H1 (cell line): ENCODE measurements at regions not wholly inside any gene's neighbourhood (a gene's known extent, or its start where the extent isn't known, plus 50 kb on each side); places are given as distances from the start of the nearest gene placed in this dataset.

Experiments
- ATF2 ChIP-seq: IDR thresholded peaks from 2 replicates; pipeline ENCODE4 v1.6.1; 2012; ENCODE audit warnings: low read length, inconsistent platforms
- KDM1A ChIP-seq: fragments of 200-600, 300-600 bp; sonication (generic); IDR thresholded peaks from 2 replicates; pipeline ENCODE4 v1.7.1; 2016; ENCODE audit warnings: mild to moderate bottlenecking, low read length, borderline replicate concordance
- SAP30 ChIP-seq: fragments of 300-600 bp; sonication (generic); IDR thresholded peaks from 2 replicates; pipeline ENCODE4 v1.7.1; 2012; ENCODE audit warnings: low read length, moderate library complexity, mild to moderate bottlenecking, inconsistent platforms; ENCODE audit not compliant: insufficient read depth, insufficient replicate concordance
- SRF ChIP-seq: IDR thresholded peaks from 2 replicates; pipeline ENCODE4 v1.6.1; 2011; ENCODE audit warnings: mild to moderate bottlenecking, low read depth, low read length, moderate library complexity
- TAF7 ChIP-seq: optimal IDR thresholded peaks from 2 replicates; pipeline ENCODE3; 2011; ENCODE audit warnings: low read depth, mild to moderate bottlenecking, inconsistent platforms, low read length, moderate library complexity, borderline replicate concordance
- YY1 ChIP-seq: IDR thresholded peaks from 2 replicates; pipeline ENCODE4 v1.6.1; 2011; ENCODE audit warnings: low read depth, mild to moderate bottlenecking, low read length

DNA sequence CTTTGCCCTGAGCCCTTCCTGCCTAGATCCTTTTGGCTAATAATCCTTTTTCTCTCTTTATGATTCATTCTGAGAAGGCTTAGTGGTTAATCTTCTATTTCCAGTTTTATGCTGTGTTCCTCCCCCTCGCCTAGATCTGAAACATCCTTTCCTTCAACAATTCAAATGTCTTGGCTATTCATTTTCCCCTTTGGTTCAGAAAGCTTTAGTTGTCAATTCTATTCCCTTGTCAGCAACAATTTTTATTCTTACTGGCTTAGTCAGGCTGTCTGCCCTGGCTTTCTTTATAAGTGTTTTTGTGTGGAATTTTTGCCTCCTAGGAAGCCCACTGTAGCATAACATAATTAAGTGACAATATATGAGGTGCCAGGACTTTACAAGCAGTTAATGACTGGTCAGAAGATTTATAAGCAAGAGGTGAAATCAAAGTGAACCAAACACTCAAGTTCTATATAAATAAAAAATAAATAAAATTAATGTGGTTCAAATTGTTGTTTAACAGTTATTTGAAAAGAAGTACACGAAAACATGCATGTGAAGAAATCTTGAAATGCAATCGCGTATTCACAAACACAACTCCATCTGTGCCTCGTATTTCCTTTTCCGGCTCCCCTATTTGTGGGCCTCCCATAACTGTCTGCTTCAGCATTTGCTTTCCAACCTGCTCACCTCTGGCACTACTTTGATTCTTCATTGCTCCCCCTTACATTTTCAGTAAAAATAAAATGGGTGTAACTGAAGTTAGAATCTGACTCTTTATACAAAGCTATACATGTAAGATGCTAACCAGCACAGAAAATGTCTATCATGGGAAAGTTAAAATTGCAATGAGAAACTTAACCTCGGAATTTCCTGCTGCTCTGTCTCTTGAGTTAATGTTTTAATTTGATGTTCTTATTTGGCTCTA, 235.4 kb downstream of the SPRY1 start (continued):
- TF ChIP-seq ATF2 (no peak), SRF (no peak), SAP30 (no peak), TAF7 (no peak), YY1 (no peak), KDM1A (no peak)
